K562 (cell line): ENCODE measurements at regions not wholly inside any gene's neighbourhood (a gene's known extent, or its start where the extent isn't known, plus 50 kb on each side); places are given as distances from the start of the nearest gene placed in this dataset.

Experiments
- ATAC-seq: fragments of 200-7000 bp; cut with Tn5 transposase; 3 replicates; pipeline ENCODE4 v1.9.1; 2020; ENCODE audit warnings: moderate library complexity
- BruUV-seq: library from RNA; stranded (reverse); fragments of 400-500 nt; replicated peaks from 2 replicates; lab custom pipeline; 2021; lab: Mats Ljungman, UMichigan
- CTCF ChIA-PET: fragments of 300-600 bp; formaldehyde crosslinking; extraction: SDS; loops from one replicate; lab custom pipeline; 2021; ENCODE audit warnings: low intra/inter-chr PET ratio; lab: Yijun Ruan, JAX
- POLR2A ChIA-PET: fragments of 300-600, 350-650 bp; sonication (Branson Sonifier 250); formaldehyde crosslinking; extraction: SDS; loops from one replicate; lab custom pipeline; 2021; ENCODE audit warnings: antibody characterized with exemption, inconsistent platforms; lab: Yijun Ruan, JAX
- DNase-seq, 4 experiments: peaks; one replicate each; pipeline versions ENCODE4 v3.0.0 to v3.0.0-alpha.2; 2011 to 2018; ENCODE audit warnings: low spot score in 3 of 4, mixed read lengths in 3 of 4; ENCODE audit errors: extremely low read depth in 1 of 4
- FAIRE-seq: peaks from 2 replicates; lab custom pipeline; 2011; peaks lifted over from hg19 to GRCh38; lab: Jason Lieb, UNC
- H2AFZ ChIP-seq: 2 replicates; pipeline ENCODE4 v1.6.0; 2011; ENCODE audit warnings: low read depth, low read length, control low read depth, inconsistent platforms
- H3K27ac ChIP-seq: fragments of 200-600 bp; 3 replicates; pipeline ENCODE4 v1.8.0; 2011; ENCODE audit warnings: low read depth, mild to moderate bottlenecking, control low read depth, inconsistent platforms, low read length, moderate library complexity, mixed read lengths; ENCODE audit errors: extremely low read depth
- H3K27me3 ChIP-seq, 2 experiments: fragments of 300-600 bp in 1 of 2; 2 replicates in 1 of 2; 3 replicates in 1 of 2; pipeline versions ENCODE4 v1.6.0 to v1.8.0; 2011; ENCODE audit warnings: inconsistent platforms in 2 of 2, low read length in 2 of 2, mild to moderate bottlenecking in 1 of 2, mixed read lengths in 1 of 2, moderate library complexity in 1 of 2; ENCODE audit not compliant: control insufficient read depth in 2 of 2, insufficient read depth in 2 of 2
- H3K36me3 ChIP-seq: fragments of 300-600 bp; 3 replicates; pipeline ENCODE4 v1.8.0; 2011; ENCODE audit warnings: mild to moderate bottlenecking, low read length, inconsistent platforms; ENCODE audit not compliant: control insufficient read depth, insufficient read depth
- H3K4me1 ChIP-seq, 2 experiments: fragments of 200-600 bp in 1 of 2; replicated peaks in 1 of 2; 2 replicates in 1 of 2; 3 replicates in 1 of 2; pipeline versions ENCODE4 v1.5.1 to v1.8.0; 2011; ENCODE audit warnings: inconsistent platforms in 2 of 2, low read length in 2 of 2, mild to moderate bottlenecking in 1 of 2, mixed read lengths in 1 of 2, moderate library complexity in 1 of 2; ENCODE audit not compliant: control insufficient read depth in 2 of 2, insufficient read depth in 2 of 2
- H3K4me2 ChIP-seq: 2 replicates; pipeline ENCODE4 v1.6.1; 2011; ENCODE audit warnings: low read length, control low read depth, inconsistent platforms, mixed read lengths; ENCODE audit not compliant: insufficient read depth
- H3K4me3 ChIP-seq: fragments of 200-600 bp; sonication (generic), shearing (Covaris generic); 2 replicates; pipeline ENCODE4 v1.5.1; 2016; ENCODE audit warnings: control low read depth, inconsistent platforms
- H3K79me2 ChIP-seq: fragments of 200-600 bp; 3 replicates; pipeline ENCODE4 v1.8.0; 2011; ENCODE audit warnings: low read length, inconsistent platforms; ENCODE audit not compliant: control insufficient read depth, insufficient read depth
- H3K9ac ChIP-seq, 2 experiments: 2 replicates each; pipeline versions ENCODE4 v1.6.0 to v1.6.1; 2011; ENCODE audit warnings: low read depth in 2 of 2, low read length in 2 of 2, control low read depth in 1 of 2, inconsistent platforms in 1 of 2, mild to moderate bottlenecking in 1 of 2, mixed read lengths in 1 of 2; ENCODE audit not compliant: insufficient read depth in 1 of 2
- H3K9me1 ChIP-seq: one replicate; pipeline ENCODE4 v1.6.0; 2011; ENCODE audit warnings: inconsistent platforms, mild to moderate bottlenecking, low read length, moderate library complexity; ENCODE audit not compliant: control insufficient read depth, insufficient read depth
- H3K9me3 ChIP-seq: replicated peaks from 2 replicates; pipeline ENCODE4 v1.5.1; 2011; ENCODE audit warnings: low read depth, low read length, inconsistent platforms; ENCODE audit not compliant: control insufficient read depth, insufficient read depth
- H4K20me1 ChIP-seq: replicated peaks from 2 replicates; pipeline ENCODE4 v1.6.1; 2011; ENCODE audit warnings: low read length, inconsistent platforms, mixed read lengths; ENCODE audit not compliant: control insufficient read depth, insufficient read depth
- ASH1L ChIP-seq: fragments of 450-650 bp; IDR thresholded peaks from 2 replicates; pipeline ENCODE4 v1.6.1; 2018; ENCODE audit warnings: borderline replicate concordance, mild to moderate bottlenecking, low read depth; ENCODE audit not compliant: partially characterized antibody
- ETV5 ChIP-seq: sonication (generic); formaldehyde crosslinking; IDR thresholded peaks from 2 replicates; pipeline ENCODE4 v1.4.0; 2020; ENCODE audit warnings: low read depth, mild to moderate bottlenecking, missing genetic modification reagents
- HDAC1 ChIP-seq, 2 experiments: fragments of 450-650 bp; IDR thresholded peaks; 2 replicates each; pipeline ENCODE4 v1.6.1; 2016 to 2017; ENCODE audit warnings: inconsistent platforms in 1 of 2, mild to moderate bottlenecking in 1 of 2, moderate library complexity in 1 of 2
- HNRNPLL ChIP-seq: fragments of 200-400 bp; formaldehyde crosslinking; IDR thresholded peaks from 2 replicates; pipeline ENCODE4 v1.6.1; 2017; ENCODE audit warnings: low read length, low read depth, mild to moderate bottlenecking; ENCODE audit not compliant: poor library complexity, severe bottlenecking
- RBM17 ChIP-seq: fragments of 200-400 bp; formaldehyde crosslinking; IDR thresholded peaks from 2 replicates; pipeline ENCODE4 v1.6.1; 2017; ENCODE audit warnings: low read depth, mild to moderate bottlenecking, low read length, borderline replicate concordance
- WHSC1 ChIP-seq: IDR thresholded peaks from one replicate; pipeline ENCODE4 v1.6.1; 2012; ENCODE audit warnings: low read length, control low read depth, inconsistent platforms
- ZFPM2 ChIP-seq: fragments of 250-450 bp; sonication (Bioruptor Pico); IDR thresholded peaks from 2 replicates; pipeline ENCODE4 v1.5.1; 2022; ENCODE audit warnings: mild to moderate bottlenecking
- ZNF3 ChIP-seq: fragments of 250-450 bp; sonication (Bioruptor Pico); IDR thresholded peaks from 2 replicates; pipeline ENCODE4 v1.5.0; 2021; ENCODE audit warnings: mild to moderate bottlenecking, moderate library complexity
- ZNF764 ChIP-seq: fragments of 250-450 bp; sonication (Bioruptor Pico); IDR thresholded peaks from 2 replicates; pipeline ENCODE4 v1.4.0; 2020; ENCODE audit warnings: low read depth, mild to moderate bottlenecking, moderate library complexity
- WGBS: fragments of 100-300 bp; shearing (Covaris generic); methylation state at CpG from one replicate; pipeline ENCODE4 v1.1.6; 2016; ENCODE audit warnings: low coverage, mixed read lengths; ENCODE audit not compliant: insufficient coverage; ENCODE audit errors: missing lambda C conversion rate; 5-methylcytosine and 5-hydroxymethylcytosine counted together
- in situ Hi-C: fragments of 300-500 bp; cut with MboI; formaldehyde crosslinking; loops from 4 replicates; pipeline ENCODE4 v1.15.0; 2018; ENCODE audit warnings: inconsistent platforms, mixed read lengths
- intact Hi-C: fragments of 100-400 bp; cut with micrococcal nuclease; formaldehyde crosslinking; loops from 2 replicates; pipeline ENCODE4 v1.14.2; 2022
- TF ChIP-seq, protein P1 (sequence below): sonication (generic); formaldehyde crosslinking; IDR thresholded peaks from 2 replicates; pipeline ENCODE4 v1.8.0; 2022; ENCODE audit warnings: mild to moderate bottlenecking, missing genetic modification reagents
- TF ChIP-seq, protein P2 (sequence below): fragments of 450-650 bp; formaldehyde crosslinking; IDR thresholded peaks from 2 replicates; pipeline ENCODE4 v1.4.0; 2022; ENCODE audit warnings: missing genetic modification characterization
- TF ChIP-seq, protein P3 (sequence below): IDR thresholded peaks from 3 replicates; pipeline ENCODE4 v1.6.1; 2011; ENCODE audit warnings: borderline replicate concordance, mild to moderate bottlenecking; ENCODE audit not compliant: insufficient read length, insufficient read depth

DNA sequence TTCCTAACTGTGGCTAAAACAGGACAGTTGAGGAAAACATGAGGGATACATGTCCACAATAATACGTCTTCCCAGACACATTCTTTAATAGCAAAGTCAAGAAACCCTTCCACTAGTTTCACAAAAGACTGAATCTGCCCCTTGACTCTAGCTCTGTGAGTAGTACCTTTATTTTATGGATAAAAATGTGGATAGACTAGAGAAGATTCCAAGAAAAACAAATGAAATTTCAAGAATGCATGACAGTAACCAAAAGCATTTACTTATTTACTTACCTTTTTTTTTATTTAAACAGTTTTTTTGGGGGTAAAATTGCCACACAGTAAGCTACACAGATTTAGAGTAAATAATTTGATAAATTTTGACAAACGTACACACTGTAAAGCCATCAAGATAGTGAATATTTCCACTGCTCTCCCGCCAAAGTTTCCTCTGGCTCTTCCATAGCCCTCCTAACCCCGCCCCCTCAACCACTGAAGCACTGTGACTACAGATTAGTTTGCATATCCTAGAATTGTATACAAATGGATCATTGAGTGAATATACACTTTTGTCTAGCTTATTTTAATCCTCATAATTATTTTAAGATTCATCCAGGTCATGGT, 420.4 kb upstream of the ZMIZ1 start:
- no peak overlapping the region for H3K9ac ChIP-seq
- H3K27ac ChIP-seq, result no peak overlapping the region
- no peak for DNase-seq
- H4K20me1 ChIP-seq, result no peaks in the 10 kb centered on the region
- no peaks in the 10 kb centered on the region for H3K9me3 ChIP-seq
- H3K4me3 ChIP-seq, result no peak overlapping the region
- H3K27me3 ChIP-seq, result no peaks in the 10 kb centered on the region; a peak in 1 of 5 replicates
- ChIA-PET CTCF (no interaction called here), POLR2A (interaction anchor here (0.7 kb wide), 1 partner anchor 9 kb away, joined by 3 read pairs; no protein-coding TSS in a partner anchor)
- H3K9me1 ChIP-seq, result no peaks in the 10 kb centered on the region
- H3K79me2 ChIP-seq, result no peaks in the 10 kb centered on the region
- H3K36me3 ChIP-seq, result no peaks in the 10 kb centered on the region
- H2AFZ ChIP-seq, result no peak overlapping the region
- WGBS, result 0% methylated on average over 4 of the region's 4 CpGs
- no peak for ATAC-seq
- intact Hi-C loops (no loop called here), in situ Hi-C loops (no loop called here)
- TF ChIP-seq, protein P1, sequence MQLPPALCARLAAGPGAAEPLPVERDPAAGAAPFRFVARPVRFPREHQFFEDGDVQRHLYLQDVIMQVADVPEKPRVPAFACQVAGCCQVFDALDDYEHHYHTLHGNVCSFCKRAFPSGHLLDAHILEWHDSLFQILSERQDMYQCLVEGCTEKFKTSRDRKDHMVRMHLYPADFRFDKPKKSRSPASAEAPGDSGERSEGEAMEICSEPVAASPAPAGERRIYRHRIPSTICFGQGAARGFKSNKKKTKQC (CRISPR knock-in tag), result no peak
- TF ChIP-seq ETV5, result no peak
- TF ChIP-seq, protein P2, sequence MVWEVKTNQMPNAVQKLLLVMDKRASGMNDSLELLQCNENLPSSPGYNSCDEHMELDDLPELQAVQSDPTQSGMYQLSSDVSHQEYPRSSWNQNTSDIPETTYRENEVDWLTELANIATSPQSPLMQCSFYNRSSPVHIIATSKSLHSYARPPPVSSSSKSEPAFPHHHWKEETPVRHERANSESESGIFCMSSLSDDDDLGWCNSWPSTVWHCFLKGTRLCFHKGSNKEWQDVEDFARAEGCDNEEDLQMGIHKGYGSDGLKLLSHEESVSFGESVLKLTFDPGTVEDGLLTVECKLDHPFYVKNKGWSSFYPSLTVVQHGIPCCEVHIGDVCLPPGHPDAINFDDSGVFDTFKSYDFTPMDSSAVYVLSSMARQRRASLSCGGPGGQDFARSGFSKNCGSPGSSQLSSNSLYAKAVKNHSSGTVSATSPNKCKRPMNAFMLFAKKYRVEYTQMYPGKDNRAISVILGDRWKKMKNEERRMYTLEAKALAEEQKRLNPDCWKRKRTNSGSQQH (CRISPR knock-in tag), result no peak
- TF ChIP-seq ASH1L, result no peak
- no peak for TF ChIP-seq ZNF764 (CRISPR knock-in tag)
- no peak for TF ChIP-seq ZNF3 (CRISPR knock-in tag)
- TF ChIP-seq HNRNPLL, result no peak
- TF ChIP-seq, protein P3, sequence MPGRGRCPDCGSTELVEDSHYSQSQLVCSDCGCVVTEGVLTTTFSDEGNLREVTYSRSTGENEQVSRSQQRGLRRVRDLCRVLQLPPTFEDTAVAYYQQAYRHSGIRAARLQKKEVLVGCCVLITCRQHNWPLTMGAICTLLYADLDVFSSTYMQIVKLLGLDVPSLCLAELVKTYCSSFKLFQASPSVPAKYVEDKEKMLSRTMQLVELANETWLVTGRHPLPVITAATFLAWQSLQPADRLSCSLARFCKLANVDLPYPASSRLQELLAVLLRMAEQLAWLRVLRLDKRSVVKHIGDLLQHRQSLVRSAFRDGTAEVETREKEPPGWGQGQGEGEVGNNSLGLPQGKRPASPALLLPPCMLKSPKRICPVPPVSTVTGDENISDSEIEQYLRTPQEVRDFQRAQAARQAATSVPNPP, result no peak
- no peak for TF ChIP-seq WHSC1
- TF ChIP-seq ZFPM2, result no peak
- TF ChIP-seq RBM17, result no peak
- TF ChIP-seq HDAC1 (IDR thresholded peaks at IDR 0.05), result no peak
- FAIRE-seq, result no peak
- no peak overlapping the region for H3K4me2 ChIP-seq
- no TSS peak for BruUV-seq
- no peaks in the 10 kb centered on the region for H3K4me1 ChIP-seq
